AG04450 (cell line): ENCODE measurements at regions not wholly inside any gene's neighbourhood (a gene's known extent, or its start where the extent isn't known, plus 50 kb on each side); places are given as distances from the start of the nearest gene placed in this dataset.

ENCODE experiments used
- CTCF ChIA-PET: fragments of 300-600, 350-600 bp; formaldehyde crosslinking; extraction: SDS; loops from one replicate; lab custom pipeline; 2022; ENCODE audit warnings: antibody characterized with exemption, inconsistent platforms; lab: Charles Lee
- POLR2A ChIA-PET: fragments of 350-600 bp; formaldehyde crosslinking; extraction: SDS; loops from one replicate; lab custom pipeline; 2021; ENCODE audit warnings: antibody characterized with exemption, inconsistent platforms; lab: Yijun Ruan, JAX
- DNase-seq: peaks from one replicate; pipeline ENCODE4 v3.0.0-alpha.2; 2011; ENCODE audit warnings: low read depth, low spot score
- H3K27ac ChIP-seq: one replicate; pipeline ENCODE4 v1.5.1; 2012; ENCODE audit warnings: low read depth, low read length, control low read depth
- H3K27me3 ChIP-seq: one replicate; pipeline ENCODE4 v1.6.0; 2012; ENCODE audit warnings: low read length; ENCODE audit not compliant: control insufficient read depth, insufficient read depth
- H3K4me3 ChIP-seq: 2 replicates; pipeline ENCODE4 v1.5.1; 2011; ENCODE audit warnings: mild to moderate bottlenecking, low read depth, low read length, control low read depth
- H3K9me3 ChIP-seq: 2 replicates; pipeline ENCODE4 v1.5.1; 2012; ENCODE audit warnings: low read length; ENCODE audit not compliant: control insufficient read depth, insufficient read depth
- TF ChIP-seq, protein P1 (sequence below): IDR thresholded peaks from 2 replicates; pipeline ENCODE4 v1.5.1; 2011; ENCODE audit warnings: low read depth, low read length, control low read depth, inconsistent platforms

DNA sequence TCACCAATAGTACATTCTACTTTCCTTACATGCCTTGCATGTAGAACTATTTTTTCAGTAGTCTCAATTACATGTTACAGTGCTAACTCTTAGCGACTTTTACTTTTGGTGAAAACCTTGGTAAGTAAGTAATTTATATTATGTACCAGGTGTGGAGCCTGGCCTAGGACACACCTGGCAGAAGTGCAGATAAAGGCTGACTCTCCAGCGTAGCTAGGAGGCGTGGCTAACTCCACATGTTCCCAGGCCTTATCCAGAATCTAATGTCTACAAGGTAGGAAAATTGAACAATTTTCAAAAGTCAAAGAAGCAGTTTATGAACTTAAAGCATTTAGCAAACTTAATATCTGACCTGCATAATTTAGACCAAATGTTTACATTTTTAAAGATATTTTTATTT lies 157.4 kb downstream of the DHRS2 start:
- H3K27ac ChIP-seq: no peak overlapping the region
- H3K27me3 ChIP-seq: no peaks in the 10 kb centered on the region
- POLR2A ChIA-PET: no interaction called here
- H3K4me3 ChIP-seq: no peak overlapping the region
- no peaks in the 10 kb centered on the region for H3K9me3 ChIP-seq
- CTCF ChIA-PET: no interaction called here
- TF ChIP-seq, protein P1, sequence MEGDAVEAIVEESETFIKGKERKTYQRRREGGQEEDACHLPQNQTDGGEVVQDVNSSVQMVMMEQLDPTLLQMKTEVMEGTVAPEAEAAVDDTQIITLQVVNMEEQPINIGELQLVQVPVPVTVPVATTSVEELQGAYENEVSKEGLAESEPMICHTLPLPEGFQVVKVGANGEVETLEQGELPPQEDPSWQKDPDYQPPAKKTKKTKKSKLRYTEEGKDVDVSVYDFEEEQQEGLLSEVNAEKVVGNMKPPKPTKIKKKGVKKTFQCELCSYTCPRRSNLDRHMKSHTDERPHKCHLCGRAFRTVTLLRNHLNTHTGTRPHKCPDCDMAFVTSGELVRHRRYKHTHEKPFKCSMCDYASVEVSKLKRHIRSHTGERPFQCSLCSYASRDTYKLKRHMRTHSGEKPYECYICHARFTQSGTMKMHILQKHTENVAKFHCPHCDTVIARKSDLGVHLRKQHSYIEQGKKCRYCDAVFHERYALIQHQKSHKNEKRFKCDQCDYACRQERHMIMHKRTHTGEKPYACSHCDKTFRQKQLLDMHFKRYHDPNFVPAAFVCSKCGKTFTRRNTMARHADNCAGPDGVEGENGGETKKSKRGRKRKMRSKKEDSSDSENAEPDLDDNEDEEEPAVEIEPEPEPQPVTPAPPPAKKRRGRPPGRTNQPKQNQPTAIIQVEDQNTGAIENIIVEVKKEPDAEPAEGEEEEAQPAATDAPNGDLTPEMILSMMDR: no peak
- no peak for DNase-seq

DNA sequence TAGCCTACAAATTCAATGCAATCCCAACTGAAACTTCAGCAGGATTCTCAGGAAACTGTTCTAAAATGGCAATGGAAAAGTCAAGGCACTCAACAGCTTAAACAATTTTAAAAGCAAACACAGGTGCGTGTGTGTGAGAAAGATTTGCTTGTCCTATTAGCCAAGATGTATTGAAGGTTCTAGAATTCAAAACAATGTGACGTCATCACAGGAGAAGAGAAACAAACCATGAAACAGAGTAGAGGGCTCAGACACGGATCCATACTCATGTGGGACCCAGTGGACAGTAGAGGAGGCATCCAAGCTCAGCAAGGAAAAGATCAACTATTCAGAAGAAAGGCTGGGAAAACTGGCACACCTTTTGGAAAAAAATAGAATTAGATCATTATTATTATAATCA lies 152.8 kb upstream of the DHRS4 start:
- Histone ChIP-seq H3K4me3 (no peak overlapping the region), H3K27me3 (no peaks in the 10 kb centered on the region), H3K9me3 (no peaks in the 10 kb centered on the region), H3K27ac (no peak overlapping the region)
- DNase-seq: no peak
- CTCF ChIA-PET: no interaction called here
- POLR2A ChIA-PET: no interaction called here
- TF ChIP-seq, protein P1: no peak

DNA sequence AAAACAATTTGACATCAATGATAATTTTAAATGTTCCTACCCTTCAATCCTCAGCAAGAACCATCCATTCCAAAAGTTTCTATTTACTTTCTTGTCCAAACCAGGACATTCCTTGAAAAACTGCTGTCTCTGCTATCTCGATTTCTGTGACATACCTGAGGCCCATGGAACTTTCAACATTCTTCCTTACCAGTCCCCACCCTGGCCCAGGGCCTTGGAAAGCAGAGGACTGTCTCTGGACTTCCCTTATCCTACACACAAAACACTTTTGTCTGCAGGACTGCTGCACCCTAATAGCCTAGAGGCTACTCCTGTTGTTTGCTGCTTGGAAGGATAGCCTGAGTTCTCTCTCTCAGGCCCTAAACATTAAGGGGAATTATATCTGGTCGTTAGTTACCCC lies 151.8 kb upstream of the DHRS4 start:
- H3K27me3 ChIP-seq: no peaks in the 10 kb centered on the region
- no peak overlapping the region for H3K27ac ChIP-seq
- POLR2A ChIA-PET: no interaction called here
- H3K4me3 ChIP-seq: no peak overlapping the region
- CTCF ChIA-PET: no interaction called here
- H3K9me3 ChIP-seq: no peaks in the 10 kb centered on the region
- DNase-seq: no peak
- TF ChIP-seq, protein P1: no peak

DNA sequence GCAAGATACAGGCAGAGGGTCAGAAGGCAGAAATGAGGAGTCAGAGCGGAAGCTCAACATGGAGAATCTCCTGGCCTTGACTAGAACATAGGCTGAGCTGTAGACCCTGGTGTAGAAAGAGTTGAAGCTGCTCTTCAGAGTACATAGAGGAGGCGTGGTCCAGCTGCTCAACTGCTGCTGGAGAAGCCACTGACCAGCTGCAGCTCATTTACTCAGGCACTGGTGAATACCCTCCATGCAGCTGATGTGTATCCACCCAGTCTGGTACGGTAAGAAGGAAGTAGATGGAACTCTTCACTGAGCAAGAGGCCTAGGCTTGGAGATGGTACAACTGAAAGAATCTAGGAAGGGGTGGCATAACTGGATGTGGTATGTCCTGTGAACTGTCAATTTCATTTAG lies 148.8 kb upstream of the DHRS4 start:
- H3K27ac ChIP-seq: no peak overlapping the region
- ChIA-PET POLR2A (no interaction called here), CTCF (no interaction called here)
- no peaks in the 10 kb centered on the region for H3K27me3 ChIP-seq
- no peak overlapping the region for H3K4me3 ChIP-seq
- no peaks in the 10 kb centered on the region for H3K9me3 ChIP-seq
- TF ChIP-seq, protein P1: no peak
- DNase-seq: no peak

DNA sequence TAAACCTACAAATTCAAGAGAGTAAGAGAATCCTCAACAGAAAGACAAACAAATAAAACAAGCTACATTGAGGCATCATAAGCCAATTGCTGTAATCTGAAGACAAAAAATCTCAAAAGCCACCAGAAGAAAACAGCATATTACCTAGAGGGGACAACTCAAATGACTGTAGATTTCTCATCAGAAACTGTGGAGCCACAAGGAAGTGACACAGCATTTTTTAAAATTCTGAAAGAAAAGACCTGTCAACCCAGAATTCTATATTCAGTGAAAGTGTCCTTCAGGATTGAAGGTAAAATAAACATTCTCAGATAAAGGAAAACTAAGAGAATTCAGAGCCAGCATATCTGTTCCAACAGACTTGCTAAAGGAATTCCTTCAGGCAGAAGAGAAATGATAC lies 147.8 kb upstream of the DHRS4 start:
- TF ChIP-seq, protein P1: no peak
- DNase-seq: no peak
- Histone ChIP-seq H3K4me3 (no peak overlapping the region), H3K9me3 (no peaks in the 10 kb centered on the region), H3K27me3 (no peaks in the 10 kb centered on the region), H3K27ac (no peak overlapping the region)
- ChIA-PET CTCF (no interaction called here), POLR2A (no interaction called here)
